ENCODE measurements at regions not wholly inside any gene's neighbourhood (a gene's known extent, or its start where the extent isn't known, plus 50 kb on each side); places are given as distances from the start of the nearest gene placed in this dataset.
"Not testable (repeated sequence)": the region's sequence is repeated elsewhere in the genome, so short reads cannot be mapped to it uniquely, and the experiment has no call there.

- DNase-seq: no peak
These were observed 178.3 kb downstream of the CYB561 start for GRCh38 chr17:63267846-63268245.

- DNase-seq: no peak
These were observed 177.3 kb downstream of the CYB561 start for GRCh38 chr17:63268827-63269226.

- DNase-seq: no peak
These were observed 175.5 kb downstream of the CYB561 start for GRCh38 chr17:63270610-63271009.

- no peak for DNase-seq
These were observed 172.0 kb downstream of the CYB561 start for GRCh38 chr17:63274146-63274545.

GRCh38 chr17:63275318-63275970 is 170.7 kb downstream of the CYB561 start:
- no peak for DNase-seq

- DNase-seq: no peak
These were observed 169.9 kb downstream of the CYB561 start for GRCh38 chr17:63275971-63276745.

GRCh38 chr17:63276821-63277220 is 169.3 kb downstream of the CYB561 start:
- no peak for DNase-seq

- no peak for DNase-seq
These were observed 168.5 kb downstream of the CYB561 start for GRCh38 chr17:63277629-63278028.

GRCh38 chr17:63278728-63279442 is 167.2 kb downstream of the CYB561 start:
- DNase-seq: no peak

GRCh38 chr17:63279498-63280230 is 166.4 kb downstream of the CYB561 start:
- no peak for DNase-seq

GRCh38 chr17:63282455-63282854 is 163.7 kb downstream of the CYB561 start:
- no peak for DNase-seq

GRCh38 chr17:63285551-63285950 is 160.6 kb downstream of the CYB561 start:
- DNase-seq: no peak

GRCh38 chr17:63286254-63286653 is 159.9 kb downstream of the CYB561 start:
- no peak for DNase-seq

- not testable (repeated sequence) for DNase-seq
These were observed 159.1 kb downstream of the CYB561 start for GRCh38 chr17:63287006-63287405.

- DNase-seq: no peak
These were observed 156.2 kb downstream of the CYB561 start for GRCh38 chr17:63289931-63290330.

GRCh38 chr17:63290351-63290750 is 155.8 kb downstream of the CYB561 start:
- DNase-seq: no peak

- DNase-seq: no peak
These were observed 155.3 kb downstream of the CYB561 start for GRCh38 chr17:63290784-63291183.

- DNase-seq: no peak
These were observed 154.8 kb downstream of the CYB561 start for GRCh38 chr17:63291258-63291657.

- no peak for DNase-seq
These were observed 153.7 kb downstream of the CYB561 start for GRCh38 chr17:63292421-63292820.

- no peak for DNase-seq
These were observed 152.6 kb downstream of the CYB561 start for GRCh38 chr17:63293323-63294075.

- DNase-seq: no peak
These were observed 151.3 kb downstream of the CYB561 start for GRCh38 chr17:63294776-63295175.

GRCh38 chr17:63295288-63295687 is 150.8 kb downstream of the CYB561 start:
- no peak for DNase-seq
